Thoracic aorta (tissue), 2 donors: ENCODE measurements at regions not wholly inside any gene's neighbourhood (a gene's known extent, or its start where the extent isn't known, plus 50 kb on each side); places are given as distances from the start of the nearest gene placed in this dataset.

Source experiments
- ATAC-seq: fragments of 150-250 bp; one replicate; pipeline ENCODE4 v1.8.0; 2017; ENCODE audit warnings: low read depth; ENCODE audit not compliant: insufficient number of reproducible peaks, low FRiP score
- DNase-seq: peaks from one replicate; pipeline ENCODE4 v3.0.0-alpha.2; 2020; ENCODE audit warnings: low spot score
- H3K27ac ChIP-seq, 2 donors: fragments of 200-600 bp; sonication (generic); 1 replicate in 1 of 2; 2 replicates in 1 of 2; pipeline ENCODE4 v1.5.1; 2016; ENCODE audit warnings: mild to moderate bottlenecking in 2 of 2, moderate library complexity in 2 of 2
- H3K27me3 ChIP-seq: fragments of 200-600 bp; sonication (generic); replicated peaks from 2 replicates; pipeline ENCODE4 v1.6.0; 2016; ENCODE audit warnings: mild to moderate bottlenecking; ENCODE audit not compliant: insufficient read depth
- H3K36me3 ChIP-seq: fragments of 200-600 bp; sonication (generic); one replicate; pipeline ENCODE4 v1.5.1; 2016
- H3K4me1 ChIP-seq, 2 donors: fragments of 200-600 bp; sonication (generic); 1 replicate in 1 of 2; 2 replicates in 1 of 2; pipeline versions ENCODE4 v1.5.1 to v1.6.0; 2016; ENCODE audit warnings: low read depth in 2 of 2, mild to moderate bottlenecking in 1 of 2; ENCODE audit not compliant: control insufficient read depth in 1 of 2
- H3K4me3 ChIP-seq: fragments of 200-600 bp; sonication (generic); 2 replicates; pipeline ENCODE4 v1.5.1; 2016; ENCODE audit warnings: mild to moderate bottlenecking
- H3K9me3 ChIP-seq: fragments of 200-600 bp; sonication (generic); 2 replicates; pipeline ENCODE4 v1.5.1; 2016
- TF ChIP-seq, protein P1 (sequence below): fragments of 200-600 bp; sonication (generic); IDR thresholded peaks from one replicate; pipeline ENCODE4 v1.5.1; 2019; ENCODE audit warnings: antibody characterized with exemption

DNA sequence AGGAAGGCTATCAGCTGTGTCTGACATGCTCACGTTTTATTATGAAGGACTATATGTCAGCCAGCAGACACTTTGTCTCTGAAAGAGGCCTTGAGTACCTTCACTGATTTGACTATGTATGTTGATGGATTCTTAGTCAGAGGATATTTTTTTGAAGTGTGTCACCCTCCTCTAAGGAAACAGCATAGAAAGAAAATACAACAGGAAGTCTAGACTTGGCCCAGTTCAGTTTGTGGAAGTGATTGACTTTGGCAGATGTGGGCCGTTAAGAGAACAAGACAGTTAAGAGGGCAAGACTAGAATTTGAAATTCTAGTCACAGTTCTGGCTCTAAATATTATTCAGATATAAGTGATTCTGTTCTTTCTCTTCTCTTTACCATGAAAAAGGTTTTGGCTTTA lies 471.5 kb downstream of the CDH8 start:
- TF ChIP-seq, protein P1, sequence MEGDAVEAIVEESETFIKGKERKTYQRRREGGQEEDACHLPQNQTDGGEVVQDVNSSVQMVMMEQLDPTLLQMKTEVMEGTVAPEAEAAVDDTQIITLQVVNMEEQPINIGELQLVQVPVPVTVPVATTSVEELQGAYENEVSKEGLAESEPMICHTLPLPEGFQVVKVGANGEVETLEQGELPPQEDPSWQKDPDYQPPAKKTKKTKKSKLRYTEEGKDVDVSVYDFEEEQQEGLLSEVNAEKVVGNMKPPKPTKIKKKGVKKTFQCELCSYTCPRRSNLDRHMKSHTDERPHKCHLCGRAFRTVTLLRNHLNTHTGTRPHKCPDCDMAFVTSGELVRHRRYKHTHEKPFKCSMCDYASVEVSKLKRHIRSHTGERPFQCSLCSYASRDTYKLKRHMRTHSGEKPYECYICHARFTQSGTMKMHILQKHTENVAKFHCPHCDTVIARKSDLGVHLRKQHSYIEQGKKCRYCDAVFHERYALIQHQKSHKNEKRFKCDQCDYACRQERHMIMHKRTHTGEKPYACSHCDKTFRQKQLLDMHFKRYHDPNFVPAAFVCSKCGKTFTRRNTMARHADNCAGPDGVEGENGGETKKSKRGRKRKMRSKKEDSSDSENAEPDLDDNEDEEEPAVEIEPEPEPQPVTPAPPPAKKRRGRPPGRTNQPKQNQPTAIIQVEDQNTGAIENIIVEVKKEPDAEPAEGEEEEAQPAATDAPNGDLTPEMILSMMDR = no peak
- ATAC-seq = no peak
- no peaks in the 10 kb centered on the region for H3K9me3 ChIP-seq

DNA sequence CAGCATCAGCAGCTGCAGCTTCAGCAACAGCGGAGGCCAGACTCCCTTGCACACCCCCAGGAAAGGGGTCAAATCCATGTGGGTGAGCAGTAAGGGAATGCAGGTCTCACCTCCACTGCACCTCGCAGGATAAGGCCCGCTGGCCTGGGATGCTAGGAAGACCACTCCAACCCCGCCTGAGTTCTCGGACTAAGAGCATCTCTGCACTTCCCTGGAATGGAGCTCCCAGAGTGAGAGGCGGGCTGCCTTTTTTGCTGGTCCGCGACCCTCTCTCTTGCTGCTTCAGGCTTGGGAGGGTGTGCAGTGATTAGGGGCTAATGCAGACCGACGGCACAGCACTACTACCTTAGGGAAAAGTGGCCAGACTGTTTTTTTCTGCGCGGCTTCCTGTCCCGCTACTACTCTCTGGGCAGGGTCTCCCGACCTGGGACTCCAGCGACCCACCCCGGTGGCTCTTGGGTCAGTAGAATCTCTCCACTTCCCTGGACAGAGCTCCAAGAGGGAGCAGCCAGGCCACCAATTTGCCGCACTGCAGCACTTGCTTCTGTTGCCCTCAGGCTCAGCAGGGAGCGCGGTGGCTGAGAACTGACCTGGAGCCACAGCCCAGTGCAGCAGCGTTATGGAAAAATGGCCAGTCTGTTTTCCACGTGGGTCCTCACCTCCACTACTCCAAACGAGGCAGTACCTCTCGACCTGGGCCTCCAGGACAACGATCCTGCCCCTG lies 480.4 kb downstream of the CDH8 start:
- H3K27me3 ChIP-seq = no peaks in the 10 kb centered on the region
- no peaks in the 10 kb centered on the region for H3K4me1 ChIP-seq
- DNase-seq (no peak), ATAC-seq (no peak)
- no peak overlapping the region for H3K4me3 ChIP-seq
- H3K9me3 ChIP-seq = no peaks in the 10 kb centered on the region
- no peak overlapping the region for H3K27ac ChIP-seq
- TF ChIP-seq, protein P1 = no peak
- no peaks in the 10 kb centered on the region for H3K36me3 ChIP-seq

More for the DNA sequence above, 471.5 kb downstream of the CDH8 start:
- Histone ChIP-seq H3K27me3 (no peaks in the 10 kb centered on the region), H3K27ac (peak overlapping the region; percentile 26 to 38), H3K4me1 (peaks cover 0 to 15% of the 10 kb centered on the region in 2 donors), H3K36me3 (no peaks in the 10 kb centered on the region), H3K4me3 (no peak overlapping the region)
- no peak for DNase-seq

DNA sequence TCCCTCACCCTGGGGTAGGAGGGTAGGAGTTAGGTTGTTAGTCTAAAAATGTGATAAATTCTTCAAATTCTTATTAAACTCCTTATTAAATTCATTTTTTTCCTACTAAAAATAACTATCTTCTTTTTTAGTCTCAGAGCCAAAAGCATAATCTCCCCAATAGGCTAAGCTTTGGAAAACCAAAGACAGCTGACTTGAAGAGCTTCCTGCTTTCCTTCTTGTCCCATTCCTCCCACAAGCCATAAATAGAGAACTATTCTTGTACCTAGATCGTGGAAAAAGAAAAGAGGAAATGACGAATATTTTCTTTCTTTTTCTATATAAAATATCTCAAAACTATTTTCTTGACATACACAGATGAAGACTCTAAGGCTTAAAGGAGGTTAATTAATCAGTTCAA lies 486.9 kb downstream of the CDH8 start:
- Histone ChIP-seq H3K27ac (peak overlapping the region in 1 of 2 donors; percentile 8), H3K9me3 (no peaks in the 10 kb centered on the region), H3K36me3 (no peaks in the 10 kb centered on the region), H3K4me1 (peaks cover 3 to 16% of the 10 kb centered on the region in 2 donors), H3K4me3 (no peak overlapping the region), H3K27me3 (no peaks in the 10 kb centered on the region)
- DNase-seq (no peak), ATAC-seq (no peak)
- TF ChIP-seq, protein P1 = no peak

DNA sequence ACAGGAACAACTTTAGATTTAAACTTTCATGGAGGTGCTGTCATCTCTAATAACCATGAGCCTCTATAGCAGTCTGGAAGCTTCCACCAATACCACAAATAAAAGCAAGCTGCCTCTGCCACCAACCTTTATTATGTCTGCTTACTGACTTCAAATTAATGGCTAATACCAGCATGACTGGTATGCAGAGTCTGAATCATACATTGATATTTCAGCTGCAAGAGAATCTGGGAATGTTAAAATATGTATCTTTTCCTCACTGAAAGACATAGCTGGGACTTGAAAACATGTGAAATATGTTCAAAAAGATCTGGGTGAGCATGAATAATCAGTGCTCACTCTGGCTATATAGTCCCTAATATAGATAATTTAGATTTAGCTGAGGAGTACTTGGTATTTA lies 488.6 kb downstream of the CDH8 start:
- H3K27me3 ChIP-seq = no peaks in the 10 kb centered on the region
- H3K4me1 ChIP-seq = peaks cover 3 to 16% of the 10 kb centered on the region in 2 donors
- no peaks in the 10 kb centered on the region for H3K36me3 ChIP-seq
- ATAC-seq (no peak), DNase-seq (no peak)
- H3K27ac ChIP-seq = no peak overlapping the region
- TF ChIP-seq, protein P1 = no peak
- no peak overlapping the region for H3K4me3 ChIP-seq
- H3K9me3 ChIP-seq = no peaks in the 10 kb centered on the region

DNA sequence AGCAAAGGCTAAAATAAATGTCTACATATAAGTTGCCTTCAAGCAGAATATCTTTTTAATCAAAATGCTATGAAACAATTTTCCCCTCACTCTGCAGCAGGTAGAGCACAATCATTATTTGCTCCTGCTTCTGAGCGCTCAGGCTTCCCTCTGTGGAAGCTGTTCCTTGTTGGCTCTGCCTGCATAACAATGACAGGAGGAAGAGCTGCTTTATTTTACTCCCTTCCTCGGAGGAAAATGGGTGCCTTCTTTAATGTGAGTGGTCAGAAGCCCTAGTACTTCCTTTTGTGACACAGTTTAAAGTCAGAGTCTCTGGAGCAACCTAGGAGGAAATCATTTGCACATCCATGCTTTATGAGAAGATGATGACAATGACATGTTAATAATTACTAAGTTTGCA lies 492.1 kb downstream of the CDH8 start:
- no peaks in the 10 kb centered on the region for H3K27me3 ChIP-seq
- ATAC-seq (no peak), DNase-seq (no peak)
- peaks cover under 1 to 8% of the 10 kb centered on the region in 2 donors for H3K4me1 ChIP-seq
- H3K4me3 ChIP-seq = no peak overlapping the region
- H3K27ac ChIP-seq = no peak overlapping the region
- H3K9me3 ChIP-seq = no peaks in the 10 kb centered on the region
- H3K36me3 ChIP-seq = no peaks in the 10 kb centered on the region
- TF ChIP-seq, protein P1 = no peak
